ENCODE measurements at regions not wholly inside any gene's neighbourhood (a gene's known extent, or its start where the extent isn't known, plus 50 kb on each side); places are given as distances from the start of the nearest gene placed in this dataset.
"Not testable (repeated sequence)": the region's sequence is repeated elsewhere in the genome, so short reads cannot be mapped to it uniquely, and the experiment has no call there.

DNA sequence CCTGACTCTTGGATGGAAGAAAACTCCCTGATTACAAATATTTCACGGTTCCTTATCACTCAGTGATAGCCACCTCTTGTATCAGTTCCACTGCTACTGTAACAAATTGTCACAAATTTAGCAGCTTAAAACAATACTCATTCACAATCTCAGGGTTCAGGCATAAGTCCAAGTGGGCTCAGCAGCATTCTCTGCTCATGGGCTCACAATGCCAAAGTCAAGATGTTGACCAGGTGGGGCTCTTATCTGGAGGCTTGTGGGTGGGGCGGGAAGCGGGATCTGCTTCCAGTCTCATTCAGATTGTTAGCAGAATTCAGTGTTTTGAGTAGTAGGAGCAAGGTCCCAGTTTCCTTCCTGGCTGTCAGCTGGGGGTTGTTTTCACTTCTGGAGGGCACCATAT, 137.3 kb upstream of the FAM78B start:
- H3K4me3 Mint-ChIP-seq (ENCODE audit: unreplicated experiment), result no peak overlapping the region
- no peaks in the 10 kb centered on the region for H3K4me1 Mint-ChIP-seq (ENCODE audit: unreplicated experiment)
- TF ChIP-seq, protein P1, sequence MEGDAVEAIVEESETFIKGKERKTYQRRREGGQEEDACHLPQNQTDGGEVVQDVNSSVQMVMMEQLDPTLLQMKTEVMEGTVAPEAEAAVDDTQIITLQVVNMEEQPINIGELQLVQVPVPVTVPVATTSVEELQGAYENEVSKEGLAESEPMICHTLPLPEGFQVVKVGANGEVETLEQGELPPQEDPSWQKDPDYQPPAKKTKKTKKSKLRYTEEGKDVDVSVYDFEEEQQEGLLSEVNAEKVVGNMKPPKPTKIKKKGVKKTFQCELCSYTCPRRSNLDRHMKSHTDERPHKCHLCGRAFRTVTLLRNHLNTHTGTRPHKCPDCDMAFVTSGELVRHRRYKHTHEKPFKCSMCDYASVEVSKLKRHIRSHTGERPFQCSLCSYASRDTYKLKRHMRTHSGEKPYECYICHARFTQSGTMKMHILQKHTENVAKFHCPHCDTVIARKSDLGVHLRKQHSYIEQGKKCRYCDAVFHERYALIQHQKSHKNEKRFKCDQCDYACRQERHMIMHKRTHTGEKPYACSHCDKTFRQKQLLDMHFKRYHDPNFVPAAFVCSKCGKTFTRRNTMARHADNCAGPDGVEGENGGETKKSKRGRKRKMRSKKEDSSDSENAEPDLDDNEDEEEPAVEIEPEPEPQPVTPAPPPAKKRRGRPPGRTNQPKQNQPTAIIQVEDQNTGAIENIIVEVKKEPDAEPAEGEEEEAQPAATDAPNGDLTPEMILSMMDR (IDR thresholded peaks at IDR 0.05), result no peak
- DNase-seq (ENCODE audit: extremely low spot score, unreplicated experiment), result no peak
- no peaks in the 10 kb centered on the region for H3K9me3 Mint-ChIP-seq (ENCODE audit: unreplicated experiment)
- no peak overlapping the region for H3K27ac Mint-ChIP-seq (ENCODE audit: unreplicated experiment)
- H3K27me3 Mint-ChIP-seq (ENCODE audit: unreplicated experiment), result no peaks in the 10 kb centered on the region
- H3K36me3 Mint-ChIP-seq (ENCODE audit: unreplicated experiment), result no peaks in the 10 kb centered on the region

DNA sequence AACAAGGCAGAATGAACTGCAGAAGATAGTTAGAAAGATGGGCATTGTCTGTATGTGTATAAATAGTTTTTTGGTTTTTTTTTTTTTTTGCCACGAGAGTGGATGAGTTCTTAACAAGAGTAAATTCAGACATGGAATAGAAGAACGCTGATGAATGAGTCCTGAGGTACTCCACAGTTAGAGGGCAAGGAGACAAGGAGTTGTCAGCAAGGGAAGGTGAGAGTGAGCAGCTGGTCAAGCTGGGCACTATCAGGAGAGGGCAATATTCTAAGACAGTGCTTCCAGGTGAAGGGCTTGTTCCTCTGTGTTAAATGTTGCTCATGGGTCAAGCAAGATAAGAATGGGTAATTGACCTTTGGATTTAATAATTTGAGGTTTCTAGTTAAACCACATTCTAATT, 138.6 kb upstream of the FAM78B start:
- Mint-ChIP-seq H3K36me3 (ENCODE audit: unreplicated experiment) (no peaks in the 10 kb centered on the region), H3K27me3 (ENCODE audit: unreplicated experiment) (no peaks in the 10 kb centered on the region), H3K4me1 (ENCODE audit: unreplicated experiment) (no peaks in the 10 kb centered on the region), H3K4me3 (ENCODE audit: unreplicated experiment) (no peak overlapping the region), H3K9me3 (ENCODE audit: unreplicated experiment) (no peaks in the 10 kb centered on the region), H3K27ac (ENCODE audit: unreplicated experiment) (no peak overlapping the region)
- no peak for DNase-seq (ENCODE audit: extremely low spot score, unreplicated experiment)
- TF ChIP-seq, protein P1 (IDR thresholded peaks at IDR 0.05), result no peak

DNA sequence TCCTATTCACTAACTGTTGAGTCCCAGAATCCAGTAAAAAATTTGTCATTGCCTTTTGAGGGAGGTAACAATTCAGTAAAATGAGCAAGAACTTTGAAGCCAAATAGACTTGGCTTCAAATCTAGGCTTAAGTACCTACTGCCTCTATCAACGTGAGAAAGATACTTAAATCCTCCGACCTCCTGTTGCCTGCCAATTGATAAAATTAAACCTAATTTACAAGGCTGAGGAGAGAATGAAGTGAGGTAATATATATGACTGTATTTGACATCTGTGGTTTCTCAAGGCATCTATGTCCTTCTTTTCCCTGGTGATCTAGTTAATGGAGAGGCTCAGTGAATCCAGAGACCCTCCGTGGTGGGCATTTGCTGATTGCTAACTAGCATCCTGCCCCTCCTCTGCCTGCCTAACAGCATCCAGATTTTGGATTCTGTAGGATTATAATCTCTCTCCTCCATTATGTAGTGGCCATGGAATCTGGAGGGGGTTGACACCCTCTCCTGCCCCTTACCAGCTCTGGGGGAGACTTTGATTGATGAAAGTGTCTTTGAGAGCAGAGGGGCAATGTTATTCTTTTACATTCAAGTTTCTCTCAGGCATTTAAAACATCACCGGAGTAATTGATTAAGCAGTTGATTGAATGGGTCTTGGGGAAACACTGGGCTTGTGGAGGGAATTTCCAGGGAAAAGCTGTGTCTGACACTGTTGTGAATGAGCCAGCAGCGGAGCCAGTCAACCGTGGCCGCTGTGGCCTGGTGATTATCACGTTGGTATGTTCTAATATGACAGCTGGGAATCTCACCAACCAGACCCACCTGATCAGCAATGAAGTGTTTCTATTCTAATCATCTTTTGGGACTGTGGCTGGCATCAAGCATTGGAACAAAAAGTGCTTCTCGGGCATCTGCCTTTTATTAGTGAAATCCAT, 140.7 kb upstream of the FAM78B start:
- no peaks in the 10 kb centered on the region for H3K4me1 Mint-ChIP-seq (ENCODE audit: unreplicated experiment)
- no peaks in the 10 kb centered on the region for H3K9me3 Mint-ChIP-seq (ENCODE audit: unreplicated experiment)
- TF ChIP-seq, protein P1 (IDR thresholded peaks at IDR 0.05), result no peak
- H3K36me3 Mint-ChIP-seq (ENCODE audit: unreplicated experiment), result no peaks in the 10 kb centered on the region
- no peak overlapping the region for H3K27ac Mint-ChIP-seq (ENCODE audit: unreplicated experiment)
- no peaks in the 10 kb centered on the region for H3K27me3 Mint-ChIP-seq (ENCODE audit: unreplicated experiment)
- no peak for DNase-seq (ENCODE audit: extremely low spot score, unreplicated experiment)
- no peak overlapping the region for H3K4me3 Mint-ChIP-seq (ENCODE audit: unreplicated experiment)

DNA sequence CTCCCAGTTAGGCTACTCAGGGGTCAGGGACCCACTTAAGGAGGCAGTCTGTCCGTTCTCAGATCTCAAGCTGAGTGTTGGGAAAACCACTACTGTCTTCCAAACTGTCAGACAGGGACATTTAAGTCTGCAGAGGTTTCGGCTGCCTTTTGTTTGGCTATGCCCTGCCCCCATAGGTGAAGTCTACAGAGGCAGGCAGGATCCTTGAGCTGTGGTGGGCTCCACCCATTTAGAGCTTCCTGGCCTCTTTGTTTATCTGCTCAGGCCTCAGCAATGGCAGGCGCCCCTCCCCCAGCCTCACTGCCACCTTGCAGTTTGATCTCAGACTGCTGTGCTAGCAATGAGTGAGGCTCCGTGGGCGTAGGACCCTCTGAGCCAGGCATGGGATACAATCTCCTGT, 149.5 kb upstream of the FAM78B start:
- H3K27ac Mint-ChIP-seq (ENCODE audit: unreplicated experiment); H3K36me3 Mint-ChIP-seq (ENCODE audit: unreplicated experiment); H3K4me3 Mint-ChIP-seq (ENCODE audit: unreplicated experiment); DNase-seq (ENCODE audit: extremely low spot score, unreplicated experiment); H3K27me3 Mint-ChIP-seq (ENCODE audit: unreplicated experiment); H3K4me1 Mint-ChIP-seq (ENCODE audit: unreplicated experiment): not testable (repeated sequence)
- peaks cover 19% of the 10 kb centered on the region for H3K9me3 Mint-ChIP-seq (ENCODE audit: unreplicated experiment)

DNA sequence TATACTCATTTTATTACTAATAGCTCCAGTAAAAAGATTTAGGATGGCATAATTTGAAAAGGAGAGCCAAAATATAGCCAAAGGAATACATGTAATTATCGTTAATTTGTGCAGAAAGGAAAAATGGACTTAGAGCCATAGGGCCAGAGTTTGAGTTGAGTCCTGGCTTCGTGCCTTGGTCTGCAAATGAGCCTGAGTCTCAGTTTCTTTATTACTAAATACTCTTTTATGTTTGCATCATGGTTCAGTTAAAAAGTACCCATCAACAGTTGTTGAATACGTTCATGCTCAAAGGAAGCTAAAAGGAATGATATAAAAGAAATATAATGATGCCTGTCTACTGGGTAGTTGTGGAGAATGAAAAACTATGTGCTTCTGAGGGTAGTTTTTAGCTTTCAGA, 155.7 kb upstream of the FAM78B start:
- Mint-ChIP-seq H3K9me3 (ENCODE audit: unreplicated experiment) (peaks cover 9% of the 10 kb centered on the region), H3K4me3 (ENCODE audit: unreplicated experiment) (no peak overlapping the region), H3K4me1 (ENCODE audit: unreplicated experiment) (no peaks in the 10 kb centered on the region), H3K27ac (ENCODE audit: unreplicated experiment) (no peak overlapping the region), H3K27me3 (ENCODE audit: unreplicated experiment) (no peaks in the 10 kb centered on the region), H3K36me3 (ENCODE audit: unreplicated experiment) (no peaks in the 10 kb centered on the region)
- DNase-seq (ENCODE audit: extremely low spot score, unreplicated experiment), result no peak
- TF ChIP-seq, protein P1 (IDR thresholded peaks at IDR 0.05), result no peak
